ENCODE measurements at regions not wholly inside any gene's neighbourhood (a gene's known extent, or its start where the extent isn't known, plus 50 kb on each side); places are given as distances from the start of the nearest gene placed in this dataset.

DNA sequence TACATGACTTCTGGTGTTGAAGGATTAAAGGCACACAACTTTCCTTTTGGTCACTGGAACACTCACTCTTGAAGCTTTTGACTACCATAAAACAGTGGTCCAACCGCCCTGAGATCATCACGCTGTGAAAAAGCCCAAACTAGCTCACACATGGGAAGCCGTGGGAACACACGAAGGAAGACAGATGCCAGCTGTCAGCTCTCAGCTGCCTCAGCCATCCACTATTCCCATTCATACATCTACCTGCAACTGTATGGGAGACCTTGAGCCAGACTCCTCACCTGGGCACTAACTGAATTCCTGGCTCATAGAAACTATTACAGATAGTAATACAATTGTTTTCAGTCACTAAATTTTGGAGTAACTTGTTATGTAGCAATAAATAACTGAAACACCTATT is 246.1 kb downstream of the MSX2 start:
- BruUV-seq (replicated peaks), result no TSS peak
- TF ChIP-seq, protein P1, sequence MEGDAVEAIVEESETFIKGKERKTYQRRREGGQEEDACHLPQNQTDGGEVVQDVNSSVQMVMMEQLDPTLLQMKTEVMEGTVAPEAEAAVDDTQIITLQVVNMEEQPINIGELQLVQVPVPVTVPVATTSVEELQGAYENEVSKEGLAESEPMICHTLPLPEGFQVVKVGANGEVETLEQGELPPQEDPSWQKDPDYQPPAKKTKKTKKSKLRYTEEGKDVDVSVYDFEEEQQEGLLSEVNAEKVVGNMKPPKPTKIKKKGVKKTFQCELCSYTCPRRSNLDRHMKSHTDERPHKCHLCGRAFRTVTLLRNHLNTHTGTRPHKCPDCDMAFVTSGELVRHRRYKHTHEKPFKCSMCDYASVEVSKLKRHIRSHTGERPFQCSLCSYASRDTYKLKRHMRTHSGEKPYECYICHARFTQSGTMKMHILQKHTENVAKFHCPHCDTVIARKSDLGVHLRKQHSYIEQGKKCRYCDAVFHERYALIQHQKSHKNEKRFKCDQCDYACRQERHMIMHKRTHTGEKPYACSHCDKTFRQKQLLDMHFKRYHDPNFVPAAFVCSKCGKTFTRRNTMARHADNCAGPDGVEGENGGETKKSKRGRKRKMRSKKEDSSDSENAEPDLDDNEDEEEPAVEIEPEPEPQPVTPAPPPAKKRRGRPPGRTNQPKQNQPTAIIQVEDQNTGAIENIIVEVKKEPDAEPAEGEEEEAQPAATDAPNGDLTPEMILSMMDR (IDR thresholded peaks at IDR 0.05; ENCODE audit: unreplicated experiment), result no peak
- intact Hi-C loops (cut with micrococcal nuclease), result no loop called here
- Mint-ChIP-seq H3K9me3 (ENCODE audit: unreplicated experiment) (peaks cover 1% of the 10 kb centered on the region), H3K4me3 (ENCODE audit: unreplicated experiment) (no peak overlapping the region), H3K27ac (ENCODE audit: low read depth, unreplicated experiment) (no peak overlapping the region), H3K4me1 (ENCODE audit: insufficient read depth, unreplicated experiment) (no peaks in the 10 kb centered on the region), H3K27me3 (ENCODE audit: insufficient read depth, unreplicated experiment) (peaks cover 19% of the 10 kb centered on the region), H3K36me3 (ENCODE audit: insufficient read depth, unreplicated experiment) (no peaks in the 10 kb centered on the region)
- no peak for DNase-seq (ENCODE audit: unreplicated experiment)
- ChIA-PET POLR2A (interaction anchor here (0.5 kb wide), 1 partner anchor 533 kb away, joined by 4 read pairs; no protein-coding TSS in a partner anchor), CTCF (no interaction called here)

DNA sequence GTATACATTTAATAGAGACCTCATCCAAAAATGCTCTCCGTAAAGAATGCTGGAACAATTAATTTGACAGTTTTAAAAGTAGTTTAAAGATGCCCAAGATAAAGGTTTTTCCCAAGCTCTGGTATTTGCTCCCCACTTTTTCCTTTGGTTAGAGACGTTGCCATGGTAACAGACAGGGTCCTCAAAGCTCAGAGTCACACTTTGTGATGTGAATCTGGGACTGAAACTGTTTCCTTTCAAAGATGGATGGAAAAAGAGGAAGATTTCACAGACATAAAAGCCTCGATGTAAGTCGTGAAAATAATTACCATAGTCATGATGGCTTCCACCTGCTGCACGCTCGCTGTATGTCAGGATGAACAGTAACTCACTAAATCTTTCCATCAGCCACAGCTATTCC is 229.5 kb downstream of the MSX2 start:
- intact Hi-C loops (cut with micrococcal nuclease), result loop anchor here (5.0 kb wide), 1 partner anchor 763 kb away; no protein-coding TSS in a partner anchor
- Mint-ChIP-seq H3K9me3 (ENCODE audit: unreplicated experiment) (no peaks in the 10 kb centered on the region), H3K36me3 (ENCODE audit: insufficient read depth, unreplicated experiment) (no peaks in the 10 kb centered on the region), H3K27me3 (ENCODE audit: insufficient read depth, unreplicated experiment) (peaks cover 43% of the 10 kb centered on the region), H3K27ac (ENCODE audit: low read depth, unreplicated experiment) (no peak overlapping the region), H3K4me1 (ENCODE audit: insufficient read depth, unreplicated experiment) (no peaks in the 10 kb centered on the region), H3K4me3 (ENCODE audit: unreplicated experiment) (no peak overlapping the region)
- no TSS peak for BruUV-seq (replicated peaks)
- POLR2A ChIA-PET, result interaction anchor here (0.6 kb wide), 1 partner anchor 1130 kb away, joined by 4 read pairs; no protein-coding TSS in a partner anchor
- TF ChIP-seq, protein P1 (IDR thresholded peaks at IDR 0.05; ENCODE audit: unreplicated experiment), result no peak
- CTCF ChIA-PET, result interaction anchor here (0.6 to 8.5 kb wide), 12 partner anchors 12 to 937 kb away, joined by 3 to 80 read pairs (median 4); no protein-coding TSS in a partner anchor
- no peak for DNase-seq (ENCODE audit: unreplicated experiment)

DNA sequence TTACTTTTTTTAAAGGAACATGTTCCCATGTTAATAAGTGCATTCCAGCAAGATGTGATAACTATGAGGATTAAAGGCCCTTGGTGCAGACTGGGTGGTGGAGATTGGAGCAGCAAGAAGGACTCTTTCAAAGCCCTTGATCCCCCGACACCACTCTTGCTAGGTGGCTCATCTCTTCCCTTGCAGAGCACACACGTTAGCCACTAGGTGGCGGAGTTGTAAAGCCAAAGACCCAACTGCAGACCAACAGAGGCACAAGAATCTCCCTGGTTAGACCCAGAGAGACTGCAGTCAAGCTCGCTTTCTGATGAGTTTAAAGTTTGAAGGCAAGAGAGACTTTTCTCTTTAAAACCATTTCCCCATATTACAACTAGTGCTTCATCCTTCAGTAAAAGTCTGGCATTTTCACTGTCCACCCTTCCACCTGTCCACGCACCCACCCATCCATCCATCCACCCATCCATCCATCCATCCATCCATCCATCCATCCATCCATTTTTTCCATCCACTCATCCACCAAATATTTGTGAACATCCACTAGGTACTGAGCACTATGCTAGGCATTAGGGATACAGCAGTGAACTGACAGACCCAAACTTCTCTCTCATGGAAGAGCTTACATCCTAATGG is 226.9 kb downstream of the MSX2 start:
- Mint-ChIP-seq H3K4me3 (ENCODE audit: unreplicated experiment) (no peak overlapping the region), H3K27me3 (ENCODE audit: insufficient read depth, unreplicated experiment) (peaks cover 54% of the 10 kb centered on the region)
- CTCF ChIA-PET, result interaction anchor here (0.5 to 8.5 kb wide), 47 partner anchors 10 to 819 kb away, joined by 3 to 80 read pairs (median 4); no protein-coding TSS in a partner anchor

DNA sequence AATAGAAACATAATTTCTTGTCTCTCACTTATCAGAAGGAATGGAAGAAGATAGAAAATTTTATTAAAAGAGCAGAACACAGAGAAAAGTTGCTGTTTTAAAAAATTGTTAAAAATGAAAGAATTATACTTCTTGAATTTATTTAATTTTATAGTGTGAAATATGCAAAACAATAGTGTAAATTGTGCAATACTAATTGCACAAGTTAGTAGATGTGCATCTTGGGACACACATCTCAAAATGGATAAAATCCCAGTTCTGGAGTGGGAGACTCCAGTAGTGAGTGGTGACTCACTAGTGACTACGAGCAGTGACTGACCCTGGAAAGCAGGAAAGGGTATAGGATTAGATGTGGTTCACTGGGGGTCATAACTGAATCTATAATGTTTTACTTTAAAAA is 223.2 kb downstream of the MSX2 start:
- BruUV-seq (replicated peaks), result no TSS peak
- H3K36me3 Mint-ChIP-seq (ENCODE audit: insufficient read depth, unreplicated experiment), result no peaks in the 10 kb centered on the region
- intact Hi-C loops (cut with micrococcal nuclease), result no loop called here

More for the DNA sequence above, 226.9 kb downstream of the MSX2 start:
- POLR2A ChIA-PET, result interaction anchor here (0.5 to 2.1 kb wide), 2 partner anchors 513 to 785 kb away, joined by 3 to 7 read pairs; no protein-coding TSS in a partner anchor
- Mint-ChIP-seq H3K27ac (ENCODE audit: low read depth, unreplicated experiment) (no peak overlapping the region), H3K4me1 (ENCODE audit: insufficient read depth, unreplicated experiment) (no peaks in the 10 kb centered on the region), H3K36me3 (ENCODE audit: insufficient read depth, unreplicated experiment) (no peaks in the 10 kb centered on the region), H3K9me3 (ENCODE audit: unreplicated experiment) (no peaks in the 10 kb centered on the region)
- intact Hi-C loops (cut with micrococcal nuclease), result loop anchor here (1.0 to 5.0 kb wide), 6 partner anchors 509 to 766 kb away; no protein-coding TSS in a partner anchor
- no TSS peak for BruUV-seq (replicated peaks)
- DNase-seq (ENCODE audit: unreplicated experiment), result peak; percentile 89
- TF ChIP-seq, protein P1 (IDR thresholded peaks at IDR 0.05; ENCODE audit: unreplicated experiment), result peak; percentile 93

More for the DNA sequence above, 223.2 kb downstream of the MSX2 start:
- DNase-seq (ENCODE audit: unreplicated experiment), result no peak
- H3K9me3 Mint-ChIP-seq (ENCODE audit: unreplicated experiment), result no peaks in the 10 kb centered on the region
- H3K4me3 Mint-ChIP-seq (ENCODE audit: unreplicated experiment), result no peak overlapping the region
- peaks cover 69% of the 10 kb centered on the region for H3K27me3 Mint-ChIP-seq (ENCODE audit: insufficient read depth, unreplicated experiment)
- ChIA-PET CTCF (interaction anchor here (0.6 to 6.8 kb wide), 6 partner anchors 11 to 586 kb away, joined by 3 to 72 read pairs (median 5); no protein-coding TSS in a partner anchor), POLR2A (no interaction called here)
- H3K4me1 Mint-ChIP-seq (ENCODE audit: insufficient read depth, unreplicated experiment), result no peaks in the 10 kb centered on the region
- TF ChIP-seq, protein P1 (IDR thresholded peaks at IDR 0.05; ENCODE audit: unreplicated experiment), result no peak
- H3K27ac Mint-ChIP-seq (ENCODE audit: low read depth, unreplicated experiment), result no peak overlapping the region

Data from MCF 10A (cell line).